ENCODE measurements at regions not wholly inside any gene's neighbourhood (a gene's known extent, or its start where the extent isn't known, plus 50 kb on each side); places are given as distances from the start of the nearest gene placed in this dataset.

DNA sequence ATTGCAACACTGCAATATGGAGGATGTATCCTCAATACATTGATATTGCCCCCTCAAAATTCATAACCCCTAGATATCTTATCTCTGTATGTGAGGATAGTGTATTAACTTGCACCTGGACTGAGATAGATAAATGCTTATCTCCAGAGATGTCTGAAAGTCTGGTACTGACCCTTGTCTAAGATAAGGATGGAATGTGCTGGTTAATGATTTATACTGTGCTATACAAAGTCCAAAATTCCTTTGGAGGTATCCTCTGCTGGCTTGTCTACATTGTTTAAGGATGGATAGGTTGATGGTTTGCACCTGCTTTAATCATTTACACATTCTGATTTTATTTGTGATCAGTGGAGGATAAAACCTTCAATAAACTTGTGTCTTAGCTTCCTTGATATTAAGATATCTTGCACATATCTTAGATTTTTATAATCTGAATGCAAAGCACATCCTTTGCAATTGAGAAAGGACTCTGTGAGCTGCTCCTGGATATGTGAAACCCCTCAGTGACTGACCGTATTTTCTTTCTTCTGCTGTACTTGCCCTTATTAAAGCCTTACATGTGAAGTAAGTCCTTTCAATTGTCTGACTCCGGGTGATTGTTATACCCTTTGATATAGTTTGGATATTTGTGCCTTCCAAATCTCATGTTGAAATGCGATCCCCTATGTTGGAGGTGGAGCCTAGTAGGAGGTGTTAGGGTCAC is 430.3 kb upstream of the MAOA start:
- no peaks in the 10 kb centered on the region for H3K36me3 ChIP-seq (ENCODE audit: insufficient read depth in 1 of 2, low read depth in 1 of 2)
- no peaks in the 10 kb centered on the region for H3K9me3 ChIP-seq
- peaks cover 0 to 4% (median 0%) of the 10 kb centered on the region in 3 donors for H3K27me3 ChIP-seq (ENCODE audit: insufficient read depth in 3 of 3, low read length in 2 of 3)
- DNase-seq = no peak
- TF ChIP-seq, protein P1, sequence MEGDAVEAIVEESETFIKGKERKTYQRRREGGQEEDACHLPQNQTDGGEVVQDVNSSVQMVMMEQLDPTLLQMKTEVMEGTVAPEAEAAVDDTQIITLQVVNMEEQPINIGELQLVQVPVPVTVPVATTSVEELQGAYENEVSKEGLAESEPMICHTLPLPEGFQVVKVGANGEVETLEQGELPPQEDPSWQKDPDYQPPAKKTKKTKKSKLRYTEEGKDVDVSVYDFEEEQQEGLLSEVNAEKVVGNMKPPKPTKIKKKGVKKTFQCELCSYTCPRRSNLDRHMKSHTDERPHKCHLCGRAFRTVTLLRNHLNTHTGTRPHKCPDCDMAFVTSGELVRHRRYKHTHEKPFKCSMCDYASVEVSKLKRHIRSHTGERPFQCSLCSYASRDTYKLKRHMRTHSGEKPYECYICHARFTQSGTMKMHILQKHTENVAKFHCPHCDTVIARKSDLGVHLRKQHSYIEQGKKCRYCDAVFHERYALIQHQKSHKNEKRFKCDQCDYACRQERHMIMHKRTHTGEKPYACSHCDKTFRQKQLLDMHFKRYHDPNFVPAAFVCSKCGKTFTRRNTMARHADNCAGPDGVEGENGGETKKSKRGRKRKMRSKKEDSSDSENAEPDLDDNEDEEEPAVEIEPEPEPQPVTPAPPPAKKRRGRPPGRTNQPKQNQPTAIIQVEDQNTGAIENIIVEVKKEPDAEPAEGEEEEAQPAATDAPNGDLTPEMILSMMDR (IDR thresholded peaks at IDR 0.05) = no peak
- no peaks in the 10 kb centered on the region for H3K4me1 ChIP-seq
- H3K27ac ChIP-seq = no peak overlapping the region
- no peak overlapping the region for H3K4me3 ChIP-seq
- no peak for ATAC-seq
- 76 to 88% (median 86%) methylated on average over 3 of the region's 3 CpGs for WGBS, 3 donors
- intact Hi-C loops (cut with DNase I) = no loop called here

DNA sequence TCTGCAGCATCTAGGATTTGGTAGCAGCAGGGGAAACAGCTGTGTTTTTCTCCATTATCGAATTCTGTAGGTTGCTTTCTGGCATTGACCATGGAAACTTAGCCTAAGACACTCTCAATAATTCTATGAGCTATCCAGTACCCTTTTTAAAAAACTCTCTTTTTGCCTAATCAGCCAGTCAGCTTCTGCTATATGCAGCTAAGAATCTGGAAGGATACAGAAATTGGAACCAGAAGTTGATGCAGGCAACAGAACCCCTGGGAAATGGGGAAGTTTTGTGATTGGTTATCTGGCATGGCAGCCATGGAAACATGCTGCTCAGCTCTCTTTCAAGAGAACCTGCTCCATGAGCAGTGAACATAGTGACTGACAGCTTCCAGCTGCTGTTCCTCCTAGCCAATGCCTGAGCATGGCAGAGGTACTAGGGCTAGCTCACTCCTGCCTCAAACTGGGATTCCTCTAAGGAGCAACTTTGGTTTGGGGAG is 417.6 kb upstream of the MAOA start:
- TF ChIP-seq, protein P1 (IDR thresholded peaks at IDR 0.05) = no peak
- Histone ChIP-seq H3K9me3 (no peaks in the 10 kb centered on the region), H3K4me1 (no peaks in the 10 kb centered on the region), H3K27me3 (ENCODE audit: insufficient read depth in 3 of 3, low read length in 2 of 3) (peaks cover 0 to 5% (median 0%) of the 10 kb centered on the region in 3 donors), H3K4me3 (no peak overlapping the region), H3K36me3 (ENCODE audit: insufficient read depth in 1 of 2, low read depth in 1 of 2) (no peaks in the 10 kb centered on the region), H3K27ac (no peak overlapping the region)
- ATAC-seq = no peak
- no peak for DNase-seq
- intact Hi-C loops (cut with DNase I) = no loop called here
- 12 to 21% (median 17%) methylated on average over 1 of the region's 1 CpG for WGBS, 3 donors

DNA sequence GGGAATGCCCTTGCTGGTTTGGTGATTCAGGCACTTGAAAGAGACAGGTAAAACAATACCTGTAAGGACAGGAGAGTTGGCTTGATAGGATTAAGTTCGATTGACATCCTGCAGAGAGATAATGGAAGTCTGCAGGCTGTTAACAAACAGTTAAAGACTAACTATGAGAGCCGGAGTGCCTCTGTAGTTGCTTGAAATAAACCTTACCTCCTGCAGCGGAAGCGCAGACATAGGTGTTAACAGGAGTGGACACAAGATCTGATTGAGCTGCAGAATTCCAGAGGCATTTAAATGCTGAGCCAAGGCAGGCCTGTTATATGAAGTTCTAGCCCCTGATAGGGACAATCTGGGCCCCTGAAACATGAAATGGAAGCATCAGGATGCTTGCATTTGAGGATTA is 416.7 kb upstream of the MAOA start:
- Histone ChIP-seq H3K9me3 (no peaks in the 10 kb centered on the region), H3K4me1 (no peaks in the 10 kb centered on the region), H3K36me3 (ENCODE audit: insufficient read depth in 1 of 2, low read depth in 1 of 2) (no peaks in the 10 kb centered on the region), H3K4me3 (no peak overlapping the region), H3K27me3 (ENCODE audit: insufficient read depth in 3 of 3, low read length in 2 of 3) (peaks cover 0 to 5% (median 0%) of the 10 kb centered on the region in 3 donors), H3K27ac (no peak overlapping the region)
- WGBS, 3 donors = 76 to 92% (median 91%) methylated on average over 4 of the region's 4 CpGs
- ATAC-seq (no peak), DNase-seq (no peak)
- TF ChIP-seq, protein P1 (IDR thresholded peaks at IDR 0.05) = no peak
- intact Hi-C loops (cut with DNase I) = no loop called here

DNA sequence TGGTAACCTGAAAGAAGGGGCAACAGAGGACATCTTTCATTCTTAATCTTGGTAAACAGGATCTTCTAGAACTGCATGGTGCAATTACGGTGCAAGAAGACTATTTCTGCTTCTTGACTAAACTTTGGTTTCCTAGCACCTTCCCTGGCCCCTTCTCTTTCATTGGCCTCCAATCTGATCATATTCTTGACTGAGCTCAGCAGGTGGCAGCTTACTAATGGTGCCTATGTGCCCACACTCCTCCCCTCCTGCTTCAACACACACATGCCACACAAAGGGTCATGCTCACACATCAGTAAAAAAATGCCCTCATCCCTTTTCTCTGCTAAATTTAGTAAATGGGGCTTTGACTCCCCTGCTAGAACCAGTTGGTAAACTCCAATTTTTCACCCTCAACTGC is 400.5 kb upstream of the MAOA start:
- intact Hi-C loops (cut with DNase I) = no loop called here
- DNase-seq = no peak
- WGBS, 3 donors = 69 to 77% (median 74%) methylated on average over 1 of the region's 1 CpG
- peaks cover 4% of the 10 kb centered on the region for H3K9me3 ChIP-seq
- no peaks in the 10 kb centered on the region for H3K36me3 ChIP-seq (ENCODE audit: insufficient read depth in 1 of 2, low read depth in 1 of 2)
- H3K4me3 ChIP-seq = no peak overlapping the region
- no peaks in the 10 kb centered on the region for H3K27me3 ChIP-seq (ENCODE audit: insufficient read depth in 3 of 3, low read length in 2 of 3)
- H3K27ac ChIP-seq = no peak overlapping the region
- H3K4me1 ChIP-seq = no peaks in the 10 kb centered on the region
- TF ChIP-seq, protein P1 (IDR thresholded peaks at IDR 0.05) = no peak
- ATAC-seq = no peak

DNA sequence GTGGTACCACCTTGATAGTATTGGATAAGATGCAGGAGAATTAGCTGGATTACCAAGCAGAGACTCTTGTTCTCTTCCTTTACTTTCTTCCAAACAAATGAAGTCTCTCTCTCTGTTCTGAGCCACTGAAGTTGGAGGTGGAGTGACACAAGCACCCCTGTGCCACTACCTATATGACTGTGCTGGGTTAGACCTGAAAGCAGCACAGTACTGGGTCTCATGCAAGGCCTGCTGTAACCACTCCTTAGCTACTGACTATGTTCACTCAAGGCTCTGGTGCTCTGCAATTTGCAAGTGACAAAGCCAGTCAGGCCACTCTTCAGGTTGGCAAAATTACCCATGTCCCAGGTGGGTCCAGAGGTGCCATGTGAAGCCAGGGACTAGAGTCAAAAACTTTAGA is 389.6 kb upstream of the MAOA start:
- H3K27me3 ChIP-seq (ENCODE audit: insufficient read depth in 3 of 3, low read length in 2 of 3) = peaks cover 0 to 24% (median 0%) of the 10 kb centered on the region in 3 donors
- no peaks in the 10 kb centered on the region for H3K9me3 ChIP-seq
- H3K4me3 ChIP-seq = no peak overlapping the region
- intact Hi-C loops (cut with DNase I) = no loop called here
- TF ChIP-seq, protein P1 (IDR thresholded peaks at IDR 0.05) = no peak
- H3K27ac ChIP-seq = no peak overlapping the region
- DNase-seq (no peak), ATAC-seq (no peak)
- H3K4me1 ChIP-seq = no peaks in the 10 kb centered on the region
- H3K36me3 ChIP-seq (ENCODE audit: insufficient read depth in 1 of 2, low read depth in 1 of 2) = no peaks in the 10 kb centered on the region
